NCI-H526 treated with DMSO at 0.1 percent for 48 hours (cell line): ENCODE measurements at regions not wholly inside any gene's neighbourhood (a gene's known extent, or its start where the extent isn't known, plus 50 kb on each side); places are given as distances from the start of the nearest gene placed in this dataset.
A peak's percentile ranks its signal among the peaks of the same experiment; 100 is the strongest.

Experiments used
- DNase-seq: peaks from one replicate; lab custom pipeline; 2025; lab: John Stamatoyannopoulos, UW

DNA sequence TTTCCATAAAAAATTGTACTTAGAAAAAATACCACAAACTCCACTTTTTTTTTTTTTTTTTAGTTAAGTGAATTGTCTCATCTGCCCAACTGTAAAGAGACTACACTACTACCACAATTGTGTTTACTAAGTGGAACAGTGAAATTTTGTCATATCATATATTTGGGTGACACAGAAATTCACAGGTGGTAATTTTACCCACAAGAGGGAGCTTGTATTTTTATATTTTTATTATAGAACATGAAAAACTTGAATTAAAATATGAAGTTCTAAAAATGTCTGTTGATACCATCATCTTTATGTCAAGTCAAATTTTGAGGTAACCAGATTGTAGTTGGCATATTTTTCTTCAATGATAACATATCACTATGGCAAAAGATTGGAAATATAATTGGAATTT lies 329.4 kb upstream of the SOX5 start:
- DNase-seq: no peak

DNA sequence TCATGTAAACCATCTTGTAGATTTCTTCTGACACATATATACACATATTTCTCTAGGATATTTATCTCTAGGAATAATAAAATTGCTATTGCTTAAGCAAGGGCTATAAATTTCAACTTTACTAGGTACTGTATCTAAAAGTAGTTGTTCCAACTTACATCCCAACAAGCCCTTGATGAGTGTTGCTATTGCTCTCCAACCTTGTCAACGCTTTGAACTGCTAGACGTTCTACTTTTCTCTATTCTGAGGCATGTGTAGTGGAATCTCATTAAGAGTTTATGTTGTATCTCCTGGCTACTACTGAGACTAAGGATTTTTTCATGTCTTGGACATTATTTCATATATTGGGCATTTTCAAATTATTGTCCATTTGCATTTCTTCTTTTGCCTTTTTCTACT lies 321.5 kb upstream of the SOX5 start:
- DNase-seq: no peak

DNA sequence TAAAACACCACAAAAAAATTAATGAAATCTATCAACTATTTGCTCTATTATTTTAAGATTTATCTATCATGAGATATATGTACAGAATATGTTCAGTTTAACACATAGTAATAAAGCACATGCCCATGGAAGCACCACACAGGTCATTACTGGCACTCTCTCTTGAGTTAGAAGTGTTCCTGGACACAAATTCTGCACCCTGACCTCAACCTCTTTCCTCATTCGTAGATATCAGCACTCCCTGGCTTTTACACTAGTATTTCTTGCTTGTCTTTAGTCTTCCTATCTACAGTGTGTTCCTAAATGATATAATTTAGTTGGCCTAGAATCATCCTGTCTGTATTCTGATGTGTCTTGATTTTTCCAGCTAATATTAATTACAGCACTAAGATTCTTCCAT lies 321.0 kb upstream of the SOX5 start:
- DNase-seq: no peak

DNA sequence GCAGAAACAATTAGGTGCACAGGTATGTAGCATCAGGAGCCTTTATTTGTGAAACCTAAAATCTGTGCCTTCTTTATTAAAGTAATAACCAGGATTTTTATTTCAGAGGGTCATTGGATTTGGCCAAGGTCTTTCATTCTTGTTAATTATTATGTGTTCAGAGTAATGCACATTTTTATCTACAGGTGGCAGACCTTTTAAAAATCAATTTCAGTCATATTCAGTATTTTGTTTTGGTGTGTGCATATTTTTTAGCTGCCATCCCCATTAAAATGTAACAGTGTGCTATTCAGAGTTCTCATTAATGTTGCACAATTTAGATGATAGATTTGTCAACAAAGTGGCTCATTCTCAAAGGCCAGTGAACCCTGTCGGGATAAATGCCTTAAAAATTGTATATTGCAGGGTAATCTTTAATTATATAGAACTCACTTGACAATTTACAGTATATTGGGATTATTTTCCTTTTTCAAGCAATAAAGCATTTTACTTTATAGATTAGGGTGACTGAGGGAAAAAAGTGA lies 319.3 kb upstream of the SOX5 start:
- no peak for DNase-seq

DNA sequence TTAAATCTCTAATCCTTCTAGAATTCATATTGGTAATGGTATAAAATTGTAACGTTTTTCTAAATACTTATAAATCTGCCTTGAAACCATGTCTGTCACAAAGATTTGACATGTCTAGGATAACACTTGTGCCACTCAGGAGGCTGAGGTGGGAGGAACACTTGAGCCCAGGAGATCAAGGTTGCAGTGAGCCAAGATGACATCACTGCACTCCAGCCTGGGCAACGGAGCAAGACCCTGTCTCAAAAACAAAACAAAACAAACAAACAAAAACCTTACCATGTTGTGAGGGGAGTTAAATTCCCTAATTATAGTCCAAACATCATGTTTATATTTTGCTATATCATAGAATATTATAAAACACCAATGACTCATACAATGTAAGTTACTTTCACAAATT lies 317.5 kb upstream of the SOX5 start:
- no peak for DNase-seq

DNA sequence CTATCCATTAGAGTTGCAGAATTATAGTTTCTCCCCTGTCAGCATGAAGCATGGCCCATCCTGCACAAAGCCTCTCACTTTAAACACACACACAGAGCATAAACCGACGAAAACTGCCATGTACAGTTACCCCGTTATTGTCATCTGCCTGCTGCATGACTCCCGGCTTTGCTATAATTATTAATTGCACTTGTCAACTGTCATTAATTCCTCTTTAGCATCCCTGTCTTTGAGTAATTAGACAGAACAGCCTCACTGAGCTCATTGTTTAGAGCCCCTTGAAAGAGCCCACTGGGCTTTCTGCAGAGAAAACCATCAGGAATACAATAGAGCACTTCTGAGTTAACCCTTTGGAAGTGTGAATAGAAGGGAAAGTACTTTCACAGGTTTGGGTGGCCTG lies 307.2 kb upstream of the SOX5 start:
- no peak for DNase-seq

DNA sequence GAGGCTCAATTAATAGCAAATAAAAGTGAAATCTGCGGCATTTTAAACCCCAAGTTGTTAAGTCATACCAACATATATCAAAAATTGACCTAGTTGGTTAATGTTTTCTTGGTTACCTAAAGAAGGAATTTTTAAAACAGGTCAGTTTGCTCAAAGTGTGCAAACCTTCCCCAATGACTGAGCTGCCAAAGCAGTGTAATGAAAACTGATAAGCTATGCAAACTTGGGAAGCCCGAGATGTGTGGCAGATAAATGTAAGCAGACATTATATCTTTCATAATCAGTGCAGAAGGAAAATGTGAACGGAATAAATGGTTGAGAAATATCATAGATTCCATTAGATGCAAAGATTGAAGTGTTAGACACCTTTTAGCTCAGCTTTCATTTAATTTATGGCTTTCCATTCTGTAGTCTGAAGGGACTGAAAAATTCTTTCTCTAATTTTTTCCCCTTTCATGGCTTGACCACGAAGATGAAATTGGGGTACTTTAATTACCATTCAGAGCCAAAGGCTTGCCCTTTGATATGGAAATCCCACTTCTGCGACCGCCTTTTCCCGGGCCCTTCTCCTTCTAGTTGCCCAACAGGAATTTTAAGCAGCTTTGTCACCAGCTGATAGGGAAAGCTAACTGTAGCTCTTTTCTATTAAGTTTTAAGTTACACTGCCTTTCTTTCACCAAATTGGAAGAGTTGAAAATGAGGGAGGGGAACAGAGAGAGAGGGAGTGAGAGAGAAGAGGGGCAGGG lies 306.6 kb upstream of the SOX5 start:
- no peak for DNase-seq

DNA sequence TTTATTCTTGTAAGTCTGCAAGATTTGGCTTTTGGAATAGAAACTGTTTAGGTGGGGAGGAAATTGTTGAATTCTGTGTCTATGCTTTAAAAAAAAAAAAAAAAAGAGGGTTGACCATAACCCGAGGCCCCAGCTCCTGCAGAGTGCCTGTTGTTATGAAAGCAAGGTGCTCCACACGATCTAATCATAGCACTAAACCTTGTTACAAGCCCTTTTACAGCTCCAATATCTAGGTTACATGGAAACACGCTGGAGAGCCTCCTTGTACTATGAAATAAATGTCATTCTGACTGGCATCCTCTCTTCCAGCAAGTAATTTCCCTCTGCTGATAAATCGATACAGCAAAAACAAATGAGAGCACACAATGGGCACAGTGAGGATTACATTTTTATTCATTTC lies 303.1 kb upstream of the SOX5 start:
- DNase-seq: no peak

DNA sequence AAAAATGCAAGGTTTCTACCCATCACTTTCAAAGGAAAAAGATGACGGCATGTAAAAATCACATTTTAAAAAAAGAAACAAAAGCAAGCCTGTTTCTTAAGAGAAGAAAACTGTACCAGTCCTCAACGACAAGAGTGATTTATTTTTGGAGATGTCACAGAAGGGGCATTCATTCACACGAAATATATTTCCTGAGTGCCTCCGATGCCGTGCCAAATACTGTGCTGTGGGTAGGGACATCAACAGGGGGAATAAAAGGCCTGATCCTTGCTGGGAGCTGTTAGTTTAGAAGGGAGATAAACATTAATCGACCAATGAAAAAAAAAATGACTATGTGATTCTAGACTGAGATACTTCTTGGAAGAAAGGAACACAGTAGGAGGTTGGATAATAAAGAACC lies 297.5 kb upstream of the SOX5 start:
- no peak for DNase-seq

DNA sequence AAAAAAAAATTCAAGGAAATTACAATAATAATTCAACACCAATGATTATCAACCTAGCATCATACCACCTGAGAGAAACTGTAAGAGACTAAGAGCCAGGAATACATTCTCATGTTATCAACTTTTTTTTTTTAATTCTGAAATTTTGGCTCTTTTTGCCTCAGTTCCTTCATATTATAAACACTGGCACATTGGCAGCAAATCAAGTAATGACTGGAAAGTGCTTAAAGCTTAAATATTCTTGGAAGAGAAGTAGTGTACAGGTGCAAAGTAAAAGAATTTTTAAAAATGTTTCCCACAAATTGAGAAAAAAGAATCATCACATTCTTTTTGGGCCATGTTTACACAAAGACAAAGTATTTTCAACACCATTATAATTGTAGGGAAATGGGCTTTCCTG lies 296.9 kb upstream of the SOX5 start:
- DNase-seq: no peak

DNA sequence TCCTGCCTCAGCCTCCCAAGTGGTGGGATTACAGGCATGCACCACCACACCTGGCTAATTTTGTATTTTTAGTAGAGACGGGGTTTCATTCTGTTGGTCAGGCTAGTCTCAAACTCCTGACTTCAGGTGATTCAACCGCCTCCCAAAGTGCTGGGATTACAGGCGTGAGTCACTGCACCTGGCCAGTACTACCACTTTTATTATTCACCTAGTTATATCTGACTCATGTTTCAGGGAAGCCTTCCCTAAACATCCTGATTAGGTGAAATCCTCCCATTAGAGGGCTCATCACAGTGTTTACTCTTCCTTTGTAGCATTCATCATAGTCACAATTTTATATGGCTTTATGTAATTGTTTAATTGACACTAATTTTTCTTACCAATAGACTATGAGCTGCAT lies 295.3 kb upstream of the SOX5 start:
- DNase-seq: no peak

DNA sequence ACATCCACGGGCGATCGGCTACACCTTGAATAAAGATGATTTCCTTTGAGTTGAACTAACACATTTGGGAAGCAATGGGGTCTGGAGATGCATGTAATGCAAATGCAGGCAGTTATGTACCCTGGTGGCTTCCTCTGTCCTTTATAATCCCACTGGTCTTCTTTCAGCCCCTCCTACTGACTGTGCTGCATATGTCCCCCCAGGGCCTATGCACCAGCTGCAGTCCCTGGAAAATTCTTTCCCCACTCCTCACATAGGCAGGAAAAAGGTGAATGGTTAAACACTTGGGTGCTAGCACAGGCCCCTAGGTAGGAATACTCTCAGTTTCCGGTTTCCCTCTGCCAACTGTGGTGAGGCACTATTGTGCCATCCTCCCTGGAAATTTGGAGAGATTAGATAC lies 294.8 kb upstream of the SOX5 start:
- no peak for DNase-seq

DNA sequence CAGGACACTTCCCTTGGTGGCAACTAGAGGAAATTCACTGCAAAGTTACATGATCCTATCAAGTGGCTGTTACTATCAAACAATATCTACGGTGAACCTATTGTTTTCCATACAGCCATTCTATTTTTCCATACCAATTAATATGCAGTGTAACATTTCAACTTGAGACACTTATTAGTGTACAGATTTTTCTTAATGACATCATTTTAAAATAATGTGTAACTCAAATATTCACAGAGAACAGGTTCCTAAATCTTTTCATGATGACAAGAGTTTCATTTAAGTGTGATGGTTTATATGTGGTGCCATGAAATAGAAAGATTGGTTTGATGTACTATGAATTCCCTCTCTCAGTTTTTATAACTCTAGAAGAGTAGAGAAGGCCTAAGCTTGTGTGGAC lies 291.2 kb upstream of the SOX5 start:
- DNase-seq: no peak

DNA sequence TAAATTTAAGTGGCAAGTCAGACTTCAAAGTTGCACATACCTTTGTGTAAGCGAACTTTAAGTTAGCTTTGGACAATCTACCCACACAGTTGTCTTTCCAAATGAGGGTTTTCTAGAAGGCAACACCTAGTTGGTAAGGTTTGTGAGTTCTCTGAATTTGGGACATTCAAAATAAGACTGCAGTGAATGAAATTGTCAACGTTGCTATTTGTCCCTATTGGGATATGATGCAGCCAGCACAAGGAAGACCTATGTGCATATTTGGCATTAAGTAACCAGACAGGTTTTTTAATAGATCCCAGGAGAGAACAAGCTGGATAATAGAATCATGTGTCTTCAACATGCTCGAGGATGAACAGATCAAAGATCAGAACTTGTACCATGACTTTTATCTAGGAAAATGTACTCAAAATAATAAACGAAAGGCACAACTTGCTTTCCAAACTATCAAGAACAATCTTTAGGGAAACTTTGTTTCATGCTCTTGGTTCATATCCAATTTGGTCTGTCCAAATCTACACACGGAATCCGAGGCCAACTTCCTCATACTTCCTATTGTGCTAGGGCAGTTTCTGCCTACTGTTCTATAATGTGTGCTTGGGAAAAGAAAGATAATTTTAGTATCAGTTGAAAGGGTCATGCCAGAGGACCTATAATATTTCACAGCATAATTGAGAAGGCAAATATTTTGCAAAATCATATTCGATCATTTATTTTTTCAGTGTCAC lies 284.2 kb upstream of the SOX5 start:
- peak; percentile 14 for DNase-seq

DNA sequence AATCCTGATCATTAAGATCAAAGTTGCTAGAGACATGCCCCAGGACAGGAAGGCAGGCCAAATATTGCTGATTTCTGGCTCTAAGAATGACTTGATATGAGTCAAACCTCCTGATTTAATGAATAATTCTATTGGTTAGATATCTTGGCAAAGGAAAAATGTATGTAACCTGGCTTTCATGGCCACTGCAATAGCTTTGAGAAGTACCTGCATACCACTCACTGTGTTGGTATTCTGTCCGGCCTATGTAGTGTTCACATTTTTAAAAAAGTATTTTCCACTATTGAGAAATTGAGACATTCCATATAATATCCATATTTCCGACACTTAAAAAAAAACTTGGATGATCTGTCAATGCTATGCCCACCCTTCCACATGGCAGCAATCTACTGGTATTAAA lies 283.1 kb upstream of the SOX5 start:
- no peak for DNase-seq

DNA sequence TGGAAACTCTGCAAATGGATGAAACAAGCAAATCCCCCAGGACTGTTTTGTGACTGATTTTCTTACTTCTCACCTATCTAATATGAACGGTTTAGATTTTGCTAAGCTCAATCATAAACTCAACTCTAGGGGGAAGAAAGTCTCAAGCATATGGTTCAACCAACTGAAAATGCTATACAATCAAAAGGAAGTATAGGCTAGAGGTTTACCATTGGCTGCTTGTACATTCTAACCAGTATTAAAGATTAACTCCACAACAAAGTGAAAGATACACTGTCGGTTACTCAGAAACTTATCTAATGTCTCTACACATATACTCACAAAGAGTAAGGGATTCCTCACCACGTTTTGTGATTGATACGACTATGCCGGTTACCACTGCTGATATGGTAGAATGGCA lies 281.8 kb upstream of the SOX5 start:
- DNase-seq: no peak

DNA sequence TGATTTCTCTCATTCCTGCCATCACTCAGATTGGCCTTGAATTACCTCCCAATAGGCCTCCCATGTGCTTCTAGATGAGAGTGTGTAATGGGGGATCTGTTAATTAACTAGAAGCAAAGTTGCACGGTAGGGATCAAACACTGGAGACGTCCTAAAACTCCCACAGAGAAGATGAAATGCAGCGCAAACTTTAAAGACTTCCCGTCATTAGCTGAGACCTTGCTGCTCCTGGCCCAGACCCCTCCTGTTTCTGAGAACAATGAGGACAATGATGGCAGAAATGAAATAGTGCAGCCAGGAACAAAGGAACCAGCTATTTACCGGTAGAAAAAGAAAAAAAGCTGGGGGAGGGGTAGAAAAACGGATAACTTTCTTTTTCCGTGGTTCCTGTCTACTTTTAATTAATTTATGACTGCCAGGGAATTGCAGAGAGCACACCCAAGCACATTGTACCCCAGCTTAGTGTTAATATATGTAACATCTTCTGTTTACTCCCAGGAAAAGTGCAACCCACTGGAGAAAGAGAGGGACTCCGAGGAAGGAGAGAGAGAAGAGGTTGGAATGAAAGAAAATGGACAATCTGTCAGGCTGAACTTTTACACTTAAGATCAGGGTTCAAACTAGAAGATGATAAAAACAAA lies 280.7 kb upstream of the SOX5 start:
- no peak for DNase-seq

DNA sequence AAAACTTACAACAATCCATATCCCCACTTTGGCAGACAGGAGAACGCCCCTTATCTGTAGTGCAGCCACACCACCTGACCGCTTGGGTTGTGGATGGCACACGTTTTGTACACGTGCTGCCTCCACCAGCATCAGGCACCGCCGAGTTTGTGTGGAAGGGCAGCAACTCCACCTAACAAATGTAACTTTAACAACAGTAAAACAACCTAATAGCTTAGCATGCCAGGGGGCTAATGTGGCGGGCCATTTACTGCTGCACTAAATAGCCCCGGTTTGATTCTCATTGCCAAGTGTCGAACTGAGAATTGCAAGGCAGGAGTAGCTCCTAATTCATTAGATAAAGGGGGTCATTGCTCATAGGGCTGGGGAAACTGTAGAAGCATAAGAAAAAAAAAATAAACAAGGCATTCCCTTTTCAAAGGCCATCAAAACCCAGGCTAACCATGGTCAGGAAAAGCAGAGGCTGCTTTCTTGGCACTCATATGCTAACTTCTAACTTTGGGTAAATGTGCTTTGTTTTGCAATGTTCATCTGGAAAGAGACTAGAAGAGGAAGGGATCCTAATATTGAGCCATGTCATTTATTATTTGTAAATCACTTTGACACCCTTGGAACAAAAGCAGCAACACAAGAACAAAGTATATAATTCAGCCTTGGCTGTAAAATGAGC lies 279.7 kb upstream of the SOX5 start:
- no peak for DNase-seq

DNA sequence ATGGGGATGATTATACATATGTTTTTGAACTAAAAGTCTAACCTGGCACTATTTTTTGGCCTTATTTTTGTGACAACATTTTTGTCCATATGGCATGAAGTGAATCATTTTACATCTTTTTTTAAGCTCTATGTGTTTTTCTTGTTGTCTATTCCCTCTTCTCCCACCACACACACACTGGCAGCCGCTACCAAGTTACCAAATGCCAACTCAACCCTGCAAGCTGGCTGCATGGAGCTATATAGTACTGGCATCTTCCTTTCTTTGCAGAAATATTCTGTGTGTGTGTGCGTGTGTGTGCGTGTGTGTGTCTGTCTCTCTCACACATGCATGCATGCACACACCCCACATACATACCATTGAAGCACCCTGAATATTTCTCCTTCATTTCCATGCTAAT lies 278.9 kb upstream of the SOX5 start:
- DNase-seq: no peak

DNA sequence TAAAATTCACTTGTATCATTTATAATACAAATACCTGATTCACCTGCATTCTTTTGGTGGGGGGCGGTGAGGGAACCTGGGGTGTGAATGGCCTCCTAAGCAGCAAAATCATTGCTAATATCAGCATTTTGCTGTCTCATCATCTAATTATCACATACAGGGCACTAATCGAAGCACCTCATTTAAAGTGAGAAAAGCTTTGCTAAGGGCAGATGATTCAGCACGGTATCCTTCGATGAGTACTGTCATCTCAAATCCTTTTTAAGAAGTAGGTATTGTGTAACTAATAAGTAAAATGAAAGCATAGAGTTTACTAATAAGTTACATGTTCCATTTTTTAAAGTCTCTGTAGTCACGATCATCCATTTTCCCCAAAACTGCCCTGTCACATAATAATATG lies 278.1 kb upstream of the SOX5 start:
- no peak for DNase-seq

DNA sequence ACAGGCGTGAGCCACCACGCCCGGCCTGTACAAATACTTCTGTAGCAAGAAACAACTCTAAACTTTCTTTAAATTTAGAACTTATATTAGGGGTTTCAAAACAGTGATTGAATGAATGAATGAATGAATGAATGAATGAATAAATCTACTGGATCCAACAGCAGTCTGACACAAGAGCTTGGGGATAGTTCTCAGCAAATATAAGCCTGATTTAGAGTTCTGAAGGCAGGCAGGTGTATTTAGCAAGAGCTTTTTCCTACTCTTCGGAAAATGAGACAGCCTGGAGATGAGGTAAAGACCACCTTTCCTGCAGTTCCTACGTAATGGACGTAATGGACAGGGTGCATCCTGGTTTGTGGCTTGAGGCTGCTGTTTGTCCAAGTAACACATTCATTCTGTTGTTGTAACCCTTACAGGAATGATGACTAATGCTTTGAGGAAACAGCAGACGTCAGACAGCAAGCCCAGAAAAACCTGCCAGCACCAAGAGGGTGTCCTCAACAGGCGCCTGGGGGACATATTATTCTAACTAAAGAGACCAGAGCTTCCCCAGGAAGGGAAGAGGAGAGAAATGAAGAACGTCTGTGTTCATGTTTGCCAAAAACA lies 277.4 kb upstream of the SOX5 start:
- DNase-seq: no peak

DNA sequence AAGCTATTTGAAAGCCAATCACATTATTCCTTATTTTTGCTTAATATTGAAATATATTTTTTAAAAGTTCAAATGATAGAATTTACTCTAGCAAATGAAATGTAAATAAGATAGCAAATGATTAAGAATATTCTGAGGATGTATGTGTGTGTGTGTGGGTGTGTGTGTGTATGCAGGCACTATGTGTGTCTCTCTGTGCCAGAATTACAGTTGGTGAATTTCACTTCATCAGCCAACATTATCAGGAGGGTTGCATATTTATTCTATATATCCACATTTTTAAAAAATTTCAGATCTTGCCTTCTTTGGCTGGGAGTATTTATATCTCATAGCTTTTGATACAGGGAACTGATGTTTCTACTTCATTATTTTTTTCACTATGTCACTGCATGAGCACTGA lies 274.9 kb upstream of the SOX5 start:
- no peak for DNase-seq
